B cell (primary cell): ENCODE measurements at regions not wholly inside any gene's neighbourhood (a gene's known extent, or its start where the extent isn't known, plus 50 kb on each side); places are given as distances from the start of the nearest gene placed in this dataset.

Experiments
- ATAC-seq: fragments of 200-7000 bp; cut with Tn5 transposase; one replicate; pipeline ENCODE4 v1.10.0; 2021; ENCODE audit warnings: low read depth, mild to moderate bottlenecking, moderate number of reproducible peaks, moderate library complexity
- CTCF ChIA-PET: fragments of 350-600 bp; sonication (Branson Sonifier 250); formaldehyde crosslinking; loops from one replicate; lab custom pipeline; 2021; ENCODE audit warnings: antibody characterized with exemption, inconsistent platforms; lab: Charles Lee
- POLR2A ChIA-PET: fragments of 350-600 bp; sonication (Branson Sonifier 250); formaldehyde crosslinking; loops from one replicate; lab custom pipeline; 2021; ENCODE audit warnings: antibody characterized with exemption; lab: Charles Lee
- DNase-seq: peaks from one replicate; pipeline ENCODE4 v3.0.0; 2013
- H2AFZ ChIP-seq: 2 replicates; pipeline ENCODE4 v1.6.1; 2012; ENCODE audit warnings: mild to moderate bottlenecking, low read depth, low read length; ENCODE audit not compliant: insufficient read depth, poor library complexity, severe bottlenecking
- H3K27ac ChIP-seq, 2 donors: 1 replicate in 1 of 2; 2 replicates in 1 of 2; pipeline ENCODE4 v1.5.1; 2012 to 2013; ENCODE audit warnings: low read length in 2 of 2, mild to moderate bottlenecking in 2 of 2, moderate library complexity in 1 of 2
- H3K27me3 ChIP-seq, 4 experiments: fragments of 200-600 bp in 1 of 4; sonication (generic) in 1 of 4; replicated peaks in 1 of 4; 1 replicate in 2 of 4; 2 replicates in 2 of 4; pipeline versions ENCODE4 v1.6.1 to v1.7.0; 2013 to 2016; ENCODE audit warnings: low read length in 3 of 4, mild to moderate bottlenecking in 2 of 4, mixed read lengths in 1 of 4, moderate library complexity in 1 of 4; ENCODE audit not compliant: insufficient read depth in 4 of 4, control insufficient read depth in 3 of 4; ENCODE audit errors: control extremely low read depth in 1 of 4
- H3K36me3 ChIP-seq, 2 experiments: replicated peaks in 1 of 2; 1 replicate in 1 of 2; 2 replicates in 1 of 2; pipeline versions ENCODE4 v1.6.1 to v1.7.1; 2013; ENCODE audit warnings: low read length in 1 of 2; ENCODE audit not compliant: insufficient read depth in 2 of 2, control insufficient read depth in 1 of 2; ENCODE audit errors: control extremely low read depth in 1 of 2, extremely low read depth in 1 of 2
- H3K4me1 ChIP-seq, 2 donors: fragments of 200-600 bp in 1 of 2; sonication (generic) in 1 of 2; 1 replicate in 1 of 2; 2 replicates in 1 of 2; pipeline versions ENCODE4 v1.5.1 to v1.6.1; 2013 to 2017; ENCODE audit warnings: low read length in 2 of 2; ENCODE audit not compliant: control insufficient read depth in 2 of 2, insufficient read depth in 2 of 2
- H3K4me2 ChIP-seq: replicated peaks from 2 replicates; pipeline ENCODE3; 2012; ENCODE audit warnings: mild to moderate bottlenecking, low read depth, low read length; ENCODE audit not compliant: poor library complexity, severe bottlenecking
- H3K4me3 ChIP-seq, 5 experiments: fragments of 200-600 bp in 1 of 5; sonication (generic) in 1 of 5; 1 replicate in 3 of 5; 2 replicates in 2 of 5; pipeline versions ENCODE4 v1.5.1 to v1.7.0; 2011 to 2016; ENCODE audit warnings: low read length in 4 of 5, mild to moderate bottlenecking in 4 of 5, low read depth in 2 of 5, control low read depth in 1 of 5, moderate library complexity in 1 of 5; ENCODE audit not compliant: insufficient read depth in 1 of 5; ENCODE audit errors: control extremely low read depth in 1 of 5, extremely low read depth in 1 of 5
- H3K79me2 ChIP-seq: fragments of 200-600 bp; sonication (generic); one replicate; pipeline ENCODE4 v1.6.0; 2016; ENCODE audit warnings: low read length; ENCODE audit not compliant: control insufficient read depth, insufficient read depth
- H3K9ac ChIP-seq: fragments of 200-600 bp; sonication (generic); 2 replicates; pipeline ENCODE4 v1.6.1; 2017; ENCODE audit warnings: mild to moderate bottlenecking, low read length, moderate library complexity
- H3K9me3 ChIP-seq, 3 donors: one replicate each; pipeline versions ENCODE4 v1.6.1 to v1.7.1; 2013; ENCODE audit warnings: low read length in 2 of 3; ENCODE audit not compliant: control insufficient read depth in 2 of 3, insufficient read depth in 1 of 3; ENCODE audit errors: control extremely low read depth in 1 of 3
- H4K20me1 ChIP-seq: 2 replicates; pipeline ENCODE4 v1.6.0; 2012; ENCODE audit warnings: mild to moderate bottlenecking, low read length; ENCODE audit not compliant: insufficient read depth, control insufficient read depth, poor library complexity, severe bottlenecking
- H3K27ac Mint-ChIP-seq: one replicate; pipeline ENCODE4 v1.8.0; 2021; ENCODE audit warnings: mixed read lengths
- H3K27me3 Mint-ChIP-seq: one replicate; pipeline ENCODE4 v1.8.0; 2021; ENCODE audit warnings: mixed read lengths
- H3K4me1 Mint-ChIP-seq: one replicate; pipeline ENCODE4 v1.8.0; 2021; ENCODE audit warnings: mixed read lengths
- H3K4me3 Mint-ChIP-seq: one replicate; pipeline ENCODE4 v1.8.0; 2021; ENCODE audit warnings: mixed read lengths
- H3K9me3 Mint-ChIP-seq: one replicate; pipeline ENCODE4 v1.8.0; 2022; ENCODE audit warnings: mixed read lengths; ENCODE audit not compliant: insufficient read depth
- CTCF ChIP-seq: fragments of 200-600 bp; IDR thresholded peaks from one replicate; pipeline ENCODE4 v1.8.0; 2022; ENCODE audit warnings: antibody characterized with exemption, mild to moderate bottlenecking
- EZH2 ChIP-seq: IDR thresholded peaks from 2 replicates; pipeline ENCODE4 v1.6.1; 2012; ENCODE audit warnings: borderline replicate concordance, low read depth, mild to moderate bottlenecking, moderate library complexity, low read length; ENCODE audit not compliant: insufficient read depth, poor library complexity, severe bottlenecking
- WGBS: methylation state at CpG from one replicate; pipeline ENCODE4 v1.1.5; 2013; ENCODE audit warnings: missing lambda C conversion rate; ENCODE audit not compliant: insufficient coverage; 5-methylcytosine and 5-hydroxymethylcytosine counted together
- intact Hi-C: fragments of 100-400 bp; cut with micrococcal nuclease; formaldehyde crosslinking; loops from one replicate; pipeline ENCODE4 v1.10.0; 2022

- no peak for ATAC-seq
- intact Hi-C loops, result no loop called here
- H4K20me1 ChIP-seq, result no peaks in the 10 kb centered on the region
These were observed 363.0 kb downstream of the SETD4 start for GRCh38 chr21:35697321-35697808.

DNA sequence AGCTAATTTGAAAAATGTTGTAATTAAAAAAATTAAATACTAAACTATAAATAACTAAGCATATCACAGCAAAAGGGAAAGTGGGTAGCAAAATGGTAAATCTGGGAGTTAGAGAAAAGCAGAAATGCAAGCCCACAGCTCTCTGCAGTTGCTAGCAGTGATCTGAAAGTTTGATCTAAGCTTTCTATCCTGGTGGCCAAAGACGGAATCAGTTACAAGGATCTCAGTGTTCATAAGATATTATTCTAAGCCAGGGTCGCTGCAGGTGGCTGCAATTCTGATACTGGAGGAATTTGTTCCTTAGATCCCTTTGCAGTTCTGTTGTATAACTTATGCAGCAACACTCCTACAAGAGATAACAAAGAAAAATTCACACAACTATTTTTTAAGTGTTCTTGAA lies 363.7 kb downstream of the SETD4 start:
- no peaks in the 10 kb centered on the region for H3K9me3 Mint-ChIP-seq
- intact Hi-C loops, result no loop called here
- H3K27me3 Mint-ChIP-seq, result peaks cover 31% of the 10 kb centered on the region
- Histone ChIP-seq H3K27me3 (peaks cover 0 to 8% (median 0%) of the 10 kb centered on the region in 4 experiments), H3K79me2 (no peaks in the 10 kb centered on the region), H3K36me3 (no peaks in the 10 kb centered on the region), H3K4me1 (no peaks in the 10 kb centered on the region), H3K4me2 (no peak overlapping the region), H4K20me1 (no peaks in the 10 kb centered on the region), H3K9ac (no peak overlapping the region), H3K9me3 (no peaks in the 10 kb centered on the region), H2AFZ (no peak overlapping the region), H3K27ac (no peak overlapping the region), H3K4me3 (no peak overlapping the region)
- H3K4me1 Mint-ChIP-seq, result no peaks in the 10 kb centered on the region
- ChIA-PET POLR2A (no interaction called here), CTCF (no interaction called here)
- no peak overlapping the region for H3K4me3 Mint-ChIP-seq
- no peak for ATAC-seq
- WGBS, result 40% methylated on average over 1 of the region's 2 CpGs
- TF ChIP-seq EZH2 (no peak), CTCF (no peak)
- no peak overlapping the region for H3K27ac Mint-ChIP-seq
- DNase-seq, result no peak

More at GRCh38 chr21:35697321-35697808, 363.0 kb downstream of the SETD4 start:
- Mint-ChIP-seq H3K27ac (no peak overlapping the region), H3K4me3 (no peak overlapping the region), H3K27me3 (peaks cover 26% of the 10 kb centered on the region), H3K4me1 (no peaks in the 10 kb centered on the region), H3K9me3 (no peaks in the 10 kb centered on the region)
- ChIA-PET POLR2A (no interaction called here), CTCF (no interaction called here)
- WGBS, result 10% methylated on average over 3 of the region's 3 CpGs
- Histone ChIP-seq H3K4me2 (no peak overlapping the region), H3K9ac (no peak overlapping the region), H3K4me3 (no peak overlapping the region), H3K36me3 (no peaks in the 10 kb centered on the region), H3K9me3 (no peaks in the 10 kb centered on the region), H3K79me2 (no peaks in the 10 kb centered on the region), H3K27me3 (peaks cover 0 to 7% (median 0%) of the 10 kb centered on the region in 4 experiments), H2AFZ (no peak overlapping the region), H3K4me1 (no peaks in the 10 kb centered on the region), H3K27ac (no peak overlapping the region)
- TF ChIP-seq EZH2 (no peak), CTCF (no peak)
- DNase-seq, result no peak
